ENCODE measurements at regions not wholly inside any gene's neighbourhood (a gene's known extent, or its start where the extent isn't known, plus 50 kb on each side); places are given as distances from the start of the nearest gene placed in this dataset.

DNA sequence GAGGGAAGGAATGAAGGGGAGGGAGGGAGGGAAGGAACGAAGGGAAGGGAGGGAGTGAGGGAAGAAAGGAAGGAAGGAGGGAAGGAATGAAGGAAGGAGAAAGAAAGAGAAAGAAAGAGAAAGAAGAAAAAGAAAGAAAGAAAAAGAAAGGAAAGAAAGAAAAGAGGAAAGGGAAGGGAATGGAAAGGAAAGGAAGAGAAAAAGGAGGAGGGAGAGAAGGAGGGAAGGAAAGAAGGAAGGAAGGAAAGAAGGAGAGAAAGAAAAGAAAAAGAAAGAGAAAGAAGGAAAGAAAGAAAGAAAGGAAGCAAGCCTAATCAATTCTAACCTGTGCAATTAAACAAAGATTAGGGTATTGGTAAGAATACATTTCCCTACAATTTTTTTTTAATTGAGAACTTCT is 238.6 kb downstream of the PYDC2 start:
- no peaks in the 10 kb centered on the region for H4K20me1 ChIP-seq (ENCODE audit: control insufficient read depth, insufficient read depth, low read depth, low read length)
- H3F3A ChIP-seq (ENCODE audit: control insufficient read depth, insufficient read depth) = no peaks in the 10 kb centered on the region
- no peak overlapping the region for H3K27ac ChIP-seq (ENCODE audit: low read depth, low read length)
- H3K4me1 ChIP-seq (ENCODE audit: control insufficient read depth, low read length) = no peaks in the 10 kb centered on the region
- H3K9me2 ChIP-seq (replicated peaks; ENCODE audit: control insufficient read depth, low read length) = no peaks in the 10 kb centered on the region; the same call in 1 of the 2 replicates
- no peaks in the 10 kb centered on the region for H3K79me2 ChIP-seq (ENCODE audit: control insufficient read depth, low read length)
- H3K4me3 ChIP-seq (ENCODE audit: low read length) = no peak overlapping the region
- H3K36me3 ChIP-seq (ENCODE audit: control insufficient read depth, low read length) = no peaks in the 10 kb centered on the region
- H3K27me3 ChIP-seq (ENCODE audit: control insufficient read depth, low read length) = no peaks in the 10 kb centered on the region
- TF ChIP-seq EZH2phosphoT487 (IDR thresholded peaks at IDR 0.05; ENCODE audit: borderline replicate concordance, low read length) = no peak
- TF ChIP-seq, protein P1, sequence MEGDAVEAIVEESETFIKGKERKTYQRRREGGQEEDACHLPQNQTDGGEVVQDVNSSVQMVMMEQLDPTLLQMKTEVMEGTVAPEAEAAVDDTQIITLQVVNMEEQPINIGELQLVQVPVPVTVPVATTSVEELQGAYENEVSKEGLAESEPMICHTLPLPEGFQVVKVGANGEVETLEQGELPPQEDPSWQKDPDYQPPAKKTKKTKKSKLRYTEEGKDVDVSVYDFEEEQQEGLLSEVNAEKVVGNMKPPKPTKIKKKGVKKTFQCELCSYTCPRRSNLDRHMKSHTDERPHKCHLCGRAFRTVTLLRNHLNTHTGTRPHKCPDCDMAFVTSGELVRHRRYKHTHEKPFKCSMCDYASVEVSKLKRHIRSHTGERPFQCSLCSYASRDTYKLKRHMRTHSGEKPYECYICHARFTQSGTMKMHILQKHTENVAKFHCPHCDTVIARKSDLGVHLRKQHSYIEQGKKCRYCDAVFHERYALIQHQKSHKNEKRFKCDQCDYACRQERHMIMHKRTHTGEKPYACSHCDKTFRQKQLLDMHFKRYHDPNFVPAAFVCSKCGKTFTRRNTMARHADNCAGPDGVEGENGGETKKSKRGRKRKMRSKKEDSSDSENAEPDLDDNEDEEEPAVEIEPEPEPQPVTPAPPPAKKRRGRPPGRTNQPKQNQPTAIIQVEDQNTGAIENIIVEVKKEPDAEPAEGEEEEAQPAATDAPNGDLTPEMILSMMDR (IDR thresholded peaks at IDR 0.05; ENCODE audit: low read depth, low read length, poor library complexity, severe bottlenecking) = no peak
- no peak overlapping the region for H3K4me2 ChIP-seq (ENCODE audit: low read length)
- no peaks in the 10 kb centered on the region for H3K9me3 ChIP-seq (ENCODE audit: control insufficient read depth, insufficient read depth, low read length)

DNA sequence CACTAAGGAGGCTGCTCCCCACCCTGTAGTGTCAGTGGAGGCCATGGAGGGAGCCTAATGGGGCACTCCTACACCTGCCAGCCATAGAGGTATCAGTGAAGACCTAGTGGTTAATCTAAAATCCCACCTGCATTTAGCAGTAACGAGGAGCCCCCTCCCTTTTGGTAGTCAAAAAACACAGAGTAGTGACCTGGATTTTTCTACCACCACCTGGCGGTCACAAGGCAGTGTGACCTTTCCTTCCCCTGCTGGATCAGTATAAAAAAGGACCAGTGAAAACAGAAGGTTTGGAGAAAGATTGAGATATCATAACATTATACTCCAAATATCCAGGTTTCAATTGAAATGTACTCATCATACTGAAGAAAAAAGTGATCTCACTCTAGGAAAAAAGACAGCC is 241.2 kb downstream of the PYDC2 start:
- Histone ChIP-seq H3F3A (ENCODE audit: control insufficient read depth, insufficient read depth) (no peaks in the 10 kb centered on the region), H3K27ac (ENCODE audit: low read depth, low read length) (no peak overlapping the region), H3K9me2 (replicated peaks; ENCODE audit: control insufficient read depth, low read length) (no peaks in the 10 kb centered on the region; the same call in 1 of the 2 replicates), H3K4me1 (ENCODE audit: control insufficient read depth, low read length) (no peaks in the 10 kb centered on the region), H3K79me2 (ENCODE audit: control insufficient read depth, low read length) (no peaks in the 10 kb centered on the region), H3K4me2 (ENCODE audit: low read length) (no peak overlapping the region), H3K4me3 (ENCODE audit: low read length) (no peak overlapping the region), H3K9me3 (ENCODE audit: control insufficient read depth, insufficient read depth, low read length) (no peaks in the 10 kb centered on the region), H3K27me3 (ENCODE audit: control insufficient read depth, low read length) (no peaks in the 10 kb centered on the region), H4K20me1 (ENCODE audit: control insufficient read depth, insufficient read depth, low read depth, low read length) (no peaks in the 10 kb centered on the region), H3K36me3 (ENCODE audit: control insufficient read depth, low read length) (no peaks in the 10 kb centered on the region)
- TF ChIP-seq EZH2phosphoT487 (IDR thresholded peaks at IDR 0.05; ENCODE audit: borderline replicate concordance, low read length) = no peak
- TF ChIP-seq, protein P1 (IDR thresholded peaks at IDR 0.05; ENCODE audit: low read depth, low read length, poor library complexity, severe bottlenecking) = no peak

DNA sequence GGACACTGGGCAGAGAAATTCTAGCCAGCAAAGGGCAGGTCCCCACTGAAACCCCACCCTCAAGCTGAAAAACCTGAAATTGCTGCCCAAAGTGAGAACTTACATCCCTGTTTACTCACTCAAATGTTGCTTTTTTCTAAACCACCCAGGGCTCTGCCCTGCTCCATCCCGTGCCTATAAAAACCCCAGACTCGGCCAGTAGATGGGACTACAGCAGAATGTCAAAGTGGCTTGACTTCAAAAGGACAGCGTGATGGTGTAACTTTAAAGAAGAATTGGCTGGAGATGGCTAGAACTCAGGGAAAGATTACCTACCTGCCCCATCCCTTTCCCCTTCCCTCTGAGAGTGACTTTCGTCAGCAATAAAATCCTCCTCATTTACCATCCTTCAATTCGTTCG is 246.9 kb downstream of the PYDC2 start:
- Histone ChIP-seq H3K4me2 (ENCODE audit: low read length) (no peak overlapping the region), H4K20me1 (ENCODE audit: control insufficient read depth, insufficient read depth, low read depth, low read length) (no peaks in the 10 kb centered on the region)
- TF ChIP-seq, protein P1 (IDR thresholded peaks at IDR 0.05; ENCODE audit: low read depth, low read length, poor library complexity, severe bottlenecking) = no peak
- TF ChIP-seq EZH2phosphoT487 (IDR thresholded peaks at IDR 0.05; ENCODE audit: borderline replicate concordance, low read length) = no peak

More for the DNA sequence above, 246.9 kb downstream of the PYDC2 start:
- no peaks in the 10 kb centered on the region for H3K27me3 ChIP-seq (ENCODE audit: control insufficient read depth, low read length)
- H3K79me2 ChIP-seq (ENCODE audit: control insufficient read depth, low read length) = no peaks in the 10 kb centered on the region
- no peaks in the 10 kb centered on the region for H3K9me3 ChIP-seq (ENCODE audit: control insufficient read depth, insufficient read depth, low read length)
- no peaks in the 10 kb centered on the region for H3K36me3 ChIP-seq (ENCODE audit: control insufficient read depth, low read length)
- H3K4me1 ChIP-seq (ENCODE audit: control insufficient read depth, low read length) = no peaks in the 10 kb centered on the region
- H3K4me3 ChIP-seq (ENCODE audit: low read length) = no peak overlapping the region
- H3K27ac ChIP-seq (ENCODE audit: low read depth, low read length) = no peak overlapping the region
- H3K9me2 ChIP-seq (replicated peaks; ENCODE audit: control insufficient read depth, low read length) = no peaks in the 10 kb centered on the region; the same call in 1 of the 2 replicates
- no peaks in the 10 kb centered on the region for H3F3A ChIP-seq (ENCODE audit: control insufficient read depth, insufficient read depth)

All from DOHH2 (cell line).